Activated CD4-positive, alpha-beta T cell treated with anti-CD3 and anti-CD28 coated beads for 36 hours (primary cell): ENCODE measurements at regions not wholly inside any gene's neighbourhood (a gene's known extent, or its start where the extent isn't known, plus 50 kb on each side); places are given as distances from the start of the nearest gene placed in this dataset.

Source experiments
- ATAC-seq: fragments of 200-7000 bp; cut with Tn5 transposase; one replicate; pipeline ENCODE4 v1.10.0; 2021; ENCODE audit warnings: mild to moderate bottlenecking, moderate library complexity
- CTCF ChIA-PET: fragments of 350-600 bp; sonication (Branson Sonifier 250); formaldehyde crosslinking; loops from one replicate; lab custom pipeline; 2021; ENCODE audit warnings: antibody characterized with exemption; lab: Charles Lee
- POLR2A ChIA-PET: fragments of 350-600 bp; sonication (Branson Sonifier 250); formaldehyde crosslinking; loops from one replicate; lab custom pipeline; 2021; ENCODE audit warnings: antibody characterized with exemption, inconsistent platforms; lab: Charles Lee
- DNase-seq: peaks from one replicate; pipeline ENCODE4 v3.0.0-alpha.2; 2020
- H3K27ac Mint-ChIP-seq: one replicate; pipeline ENCODE4 v1.8.0; 2021; ENCODE audit warnings: mixed read lengths
- H3K27me3 Mint-ChIP-seq: one replicate; pipeline ENCODE4 v1.8.0; 2021; ENCODE audit warnings: mixed read lengths
- H3K36me3 Mint-ChIP-seq: one replicate; pipeline ENCODE4 v1.8.0; 2021; ENCODE audit warnings: low read depth, mixed read lengths
- H3K4me1 Mint-ChIP-seq: one replicate; pipeline ENCODE4 v1.8.0; 2021; ENCODE audit warnings: mixed read lengths
- H3K4me3 Mint-ChIP-seq: one replicate; pipeline ENCODE4 v1.8.0; 2021; ENCODE audit warnings: mild to moderate bottlenecking, moderate library complexity, mixed read lengths
- H3K9me3 Mint-ChIP-seq: one replicate; pipeline ENCODE4 v1.8.0; 2021; ENCODE audit warnings: low read depth, mixed read lengths
- intact Hi-C, 2 experiments: fragments of 100-400 bp; cut with DNase I in 1 of 2; cut with micrococcal nuclease in 1 of 2; formaldehyde crosslinking; loops; one replicate each; pipeline versions ENCODE4 v1.14.2 to v1.15.1; 2022 to 2024; cut with DNase I, micrococcal nuclease

DNA sequence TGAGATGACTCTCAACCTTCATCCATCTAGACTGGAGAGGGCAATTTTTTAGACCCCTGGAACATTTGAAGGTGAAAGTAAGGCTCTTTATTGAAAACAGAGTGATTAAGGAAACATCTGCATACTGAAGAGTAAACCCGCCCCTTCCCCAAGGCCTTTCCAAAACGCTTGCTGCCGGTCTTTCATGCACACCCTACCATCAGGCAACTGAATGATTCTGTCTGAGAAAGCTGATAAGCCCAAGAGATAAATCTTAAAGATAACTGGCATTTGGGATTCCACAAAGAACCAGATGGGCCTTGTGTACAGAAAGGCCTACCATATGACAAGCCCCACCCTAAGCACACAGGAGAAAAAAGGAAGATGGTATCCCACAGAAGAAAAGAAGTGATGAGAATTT is 54.4 kb upstream of the PIK3R1 start:
- no peaks in the 10 kb centered on the region for H3K36me3 Mint-ChIP-seq
- no peak overlapping the region for H3K4me3 Mint-ChIP-seq
- intact Hi-C loops = no loop called here
- no peaks in the 10 kb centered on the region for H3K9me3 Mint-ChIP-seq
- H3K27ac Mint-ChIP-seq = no peak overlapping the region
- ChIA-PET POLR2A (no interaction called here), CTCF (no interaction called here)
- no peaks in the 10 kb centered on the region for H3K4me1 Mint-ChIP-seq
- no peak for DNase-seq
- no peaks in the 10 kb centered on the region for H3K27me3 Mint-ChIP-seq
- no peak for ATAC-seq

- ATAC-seq (no peak), DNase-seq (no peak)
- Mint-ChIP-seq H3K4me1 (no peaks in the 10 kb centered on the region), H3K27ac (no peak overlapping the region), H3K36me3 (no peaks in the 10 kb centered on the region), H3K27me3 (no peaks in the 10 kb centered on the region), H3K9me3 (no peaks in the 10 kb centered on the region), H3K4me3 (no peak overlapping the region)
- POLR2A ChIA-PET = no interaction called here
- intact Hi-C loops = no loop called here
- CTCF ChIA-PET = no interaction called here
Observed at GRCh38 chr5:68159224-68159951, 56.2 kb upstream of the PIK3R1 start.

DNA sequence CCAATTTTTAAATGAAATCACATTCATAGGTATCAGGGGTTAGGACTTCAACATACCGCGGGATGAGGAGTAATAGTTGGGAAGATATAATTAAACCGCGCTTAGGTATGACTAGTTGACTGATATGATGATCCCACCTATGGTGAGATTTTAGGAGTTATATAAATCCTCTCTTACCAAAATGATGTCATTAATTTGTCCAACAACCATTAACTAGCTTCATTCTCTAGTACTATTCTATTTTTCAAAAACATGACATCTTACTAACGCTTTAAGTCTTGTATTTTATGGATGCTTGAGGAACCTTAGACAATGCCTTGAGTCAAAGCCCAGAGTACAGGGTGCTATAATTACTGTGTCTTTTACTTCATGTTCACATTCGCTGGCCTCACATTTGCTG is 59.6 kb upstream of the PIK3R1 start:
- no peaks in the 10 kb centered on the region for H3K27me3 Mint-ChIP-seq
- no peaks in the 10 kb centered on the region for H3K9me3 Mint-ChIP-seq
- POLR2A ChIA-PET = no interaction called here
- ATAC-seq (no peak), DNase-seq (no peak)
- CTCF ChIA-PET = no interaction called here
- intact Hi-C loops = no loop called here
- no peaks in the 10 kb centered on the region for H3K4me1 Mint-ChIP-seq
- H3K36me3 Mint-ChIP-seq = no peaks in the 10 kb centered on the region
- no peak overlapping the region for H3K27ac Mint-ChIP-seq
- no peak overlapping the region for H3K4me3 Mint-ChIP-seq

- Mint-ChIP-seq H3K27ac (no peak overlapping the region), H3K27me3 (no peaks in the 10 kb centered on the region), H3K4me1 (no peaks in the 10 kb centered on the region), H3K36me3 (no peaks in the 10 kb centered on the region), H3K4me3 (no peak overlapping the region), H3K9me3 (no peaks in the 10 kb centered on the region)
- POLR2A ChIA-PET = no interaction called here
- ATAC-seq (no peak), DNase-seq (no peak)
- intact Hi-C loops = no loop called here
- CTCF ChIA-PET = interaction anchor here (0.6 to 1.5 kb wide), 3 partner anchors 65 to 118 kb away, joined by 3 to 4 read pairs (median 3); no protein-coding TSS in a partner anchor
Observed at GRCh38 chr5:68154119-68154857, 61.3 kb upstream of the PIK3R1 start.

DNA sequence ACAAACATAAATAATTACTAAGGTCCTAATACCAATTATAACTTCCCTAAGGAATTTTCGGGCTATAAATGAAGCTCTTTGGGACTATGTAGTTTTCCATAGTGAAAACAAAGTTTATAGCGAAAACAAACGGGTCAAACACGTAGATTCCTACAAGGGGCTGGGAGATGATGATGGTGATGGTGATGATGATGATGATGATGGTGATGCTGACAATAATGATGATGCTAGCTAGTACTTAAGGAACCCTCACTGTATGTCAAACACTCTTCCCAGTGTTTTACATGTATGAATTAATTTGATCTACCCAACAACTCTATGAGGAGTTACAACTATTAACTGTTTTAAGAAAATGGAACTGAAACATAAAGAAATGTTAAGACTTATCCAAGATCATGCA is 63.7 kb upstream of the PIK3R1 start:
- H3K4me3 Mint-ChIP-seq = no peak overlapping the region
- no peaks in the 10 kb centered on the region for H3K36me3 Mint-ChIP-seq
- no peaks in the 10 kb centered on the region for H3K27me3 Mint-ChIP-seq
- no peaks in the 10 kb centered on the region for H3K9me3 Mint-ChIP-seq
- H3K4me1 Mint-ChIP-seq = peaks cover 7% of the 10 kb centered on the region
- ATAC-seq = no peak
- H3K27ac Mint-ChIP-seq = no peak overlapping the region
- ChIA-PET POLR2A (no interaction called here), CTCF (no interaction called here)
- intact Hi-C loops = no loop called here
- no peak for DNase-seq

GRCh38 chr5:68149189-68149588 is 66.4 kb upstream of the PIK3R1 start:
- intact Hi-C loops = no loop called here
- no peaks in the 10 kb centered on the region for H3K9me3 Mint-ChIP-seq
- no peaks in the 10 kb centered on the region for H3K36me3 Mint-ChIP-seq
- H3K4me1 Mint-ChIP-seq = peaks cover 7% of the 10 kb centered on the region
- no peak for DNase-seq
- no peak overlapping the region for H3K4me3 Mint-ChIP-seq
- POLR2A ChIA-PET = no interaction called here
- H3K27me3 Mint-ChIP-seq = no peaks in the 10 kb centered on the region
- no peak for ATAC-seq
- CTCF ChIA-PET = no interaction called here
- no peak overlapping the region for H3K27ac Mint-ChIP-seq

DNA sequence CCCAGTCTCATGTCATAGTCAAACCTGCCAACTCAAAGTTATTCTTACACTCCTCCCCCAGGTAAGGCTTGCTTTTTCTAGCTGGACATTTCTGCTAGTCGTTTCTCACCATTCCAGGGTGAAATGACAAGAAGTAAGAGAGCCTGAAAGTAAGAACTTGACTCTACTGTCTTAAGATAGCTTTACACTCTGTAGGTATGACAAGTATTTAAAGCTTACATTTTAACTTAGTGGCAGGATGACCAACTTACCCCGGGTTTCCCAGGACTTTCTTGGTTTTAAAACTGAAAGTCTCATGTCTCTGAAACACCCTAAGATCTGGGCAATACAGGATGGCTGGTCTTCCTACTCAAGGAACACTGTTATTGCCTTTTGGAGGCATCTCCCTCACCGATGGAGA is 67.5 kb upstream of the PIK3R1 start:
- POLR2A ChIA-PET = interaction anchor here (0.6 kb wide), 1 partner anchor 755 kb away, joined by 3 read pairs; no protein-coding TSS in a partner anchor
- CTCF ChIA-PET = no interaction called here
- intact Hi-C loops = no loop called here
- Mint-ChIP-seq H3K4me3 (no peak overlapping the region), H3K9me3 (no peaks in the 10 kb centered on the region), H3K36me3 (no peaks in the 10 kb centered on the region), H3K27me3 (no peaks in the 10 kb centered on the region), H3K4me1 (peaks cover 7% of the 10 kb centered on the region), H3K27ac (no peak overlapping the region)
- peak; percentile 39 for ATAC-seq
- no peak for DNase-seq

GRCh38 chr5:68147659-68148058 is 67.9 kb upstream of the PIK3R1 start:
- ATAC-seq (no peak), DNase-seq (no peak)
- ChIA-PET CTCF (no interaction called here), POLR2A (interaction anchor here (0.6 kb wide), 1 partner anchor 756 kb away, joined by 3 read pairs; no protein-coding TSS in a partner anchor)
- Mint-ChIP-seq H3K36me3 (no peaks in the 10 kb centered on the region), H3K4me1 (peaks cover 7% of the 10 kb centered on the region), H3K4me3 (no peak overlapping the region), H3K27ac (no peak overlapping the region), H3K9me3 (no peaks in the 10 kb centered on the region), H3K27me3 (no peaks in the 10 kb centered on the region)
- intact Hi-C loops = no loop called here

GRCh38 chr5:68141494-68141893 is 74.1 kb upstream of the PIK3R1 start:
- Mint-ChIP-seq H3K27me3 (no peaks in the 10 kb centered on the region), H3K4me1 (peaks cover 4% of the 10 kb centered on the region), H3K9me3 (no peaks in the 10 kb centered on the region), H3K36me3 (no peaks in the 10 kb centered on the region), H3K4me3 (no peak overlapping the region), H3K27ac (no peak overlapping the region)
- POLR2A ChIA-PET = no interaction called here
- ATAC-seq = peak; percentile 44
- intact Hi-C loops = no loop called here
- DNase-seq = no peak
- CTCF ChIA-PET = no interaction called here

DNA sequence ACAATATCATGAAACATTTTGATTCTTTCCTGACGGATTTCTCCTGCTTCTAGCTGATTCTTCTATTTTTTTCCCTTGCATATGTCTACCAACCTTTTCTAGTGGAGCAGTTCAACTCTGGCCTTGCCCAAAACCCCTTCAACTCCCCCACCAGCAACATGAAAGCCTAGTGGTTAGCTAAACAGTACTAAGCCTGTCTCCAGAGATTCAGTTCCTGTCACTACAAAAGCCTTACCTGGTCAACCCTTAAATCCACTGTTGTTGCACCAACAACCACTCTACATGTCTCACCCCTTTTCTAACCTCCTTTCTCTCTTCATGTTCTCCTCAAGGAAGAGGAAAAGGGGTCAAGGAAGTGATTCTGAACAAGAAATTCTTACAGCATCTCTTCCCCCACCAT is 74.8 kb upstream of the PIK3R1 start:
- Mint-ChIP-seq H3K27me3 (no peaks in the 10 kb centered on the region), H3K4me3 (no peak overlapping the region), H3K4me1 (peaks cover 4% of the 10 kb centered on the region), H3K36me3 (no peaks in the 10 kb centered on the region), H3K9me3 (no peaks in the 10 kb centered on the region), H3K27ac (no peak overlapping the region)
- ChIA-PET CTCF (interaction anchor here (0.8 kb wide), 1 partner anchor 13 kb away, joined by 3 read pairs; no protein-coding TSS in a partner anchor), POLR2A (no interaction called here)
- intact Hi-C loops = no loop called here
- no peak for ATAC-seq
- no peak for DNase-seq

DNA sequence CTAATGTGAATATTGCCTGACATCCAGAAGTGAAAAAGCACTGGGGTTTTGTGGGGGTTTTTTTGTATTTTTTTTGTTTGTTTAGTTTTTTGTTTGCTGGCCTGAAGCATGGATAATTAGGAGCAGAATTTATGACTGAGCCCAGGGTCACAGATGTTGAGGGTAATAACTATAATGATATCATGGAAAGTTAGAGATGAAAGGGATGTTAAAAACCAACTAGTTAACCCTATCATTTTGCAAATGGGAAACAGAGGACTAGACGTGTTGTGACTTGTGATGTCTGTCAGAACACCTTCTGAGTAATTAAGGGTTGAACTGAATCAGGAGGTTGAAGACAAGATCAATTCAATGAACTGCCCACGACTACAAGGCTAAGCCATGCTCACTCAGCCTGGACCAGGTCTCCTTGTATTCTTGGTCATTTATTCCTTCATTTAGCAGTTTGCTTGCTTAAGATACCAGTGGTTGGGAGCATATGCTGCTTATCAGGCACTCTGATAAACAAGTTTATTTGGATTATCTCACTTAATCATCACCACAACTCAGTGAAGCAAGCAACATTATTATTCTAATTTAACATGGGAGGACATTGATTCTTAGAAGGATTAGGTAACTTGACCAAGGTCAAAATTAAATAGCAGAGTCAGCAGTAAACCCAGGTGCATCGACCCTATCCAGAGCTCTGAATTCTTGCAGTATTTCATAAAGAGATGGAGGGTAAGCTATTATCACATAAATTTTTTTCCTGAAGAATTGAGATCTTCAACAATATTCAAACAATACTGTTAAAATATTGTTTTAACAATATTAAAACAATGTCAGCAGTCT is 75.7 kb upstream of the PIK3R1 start:
- Mint-ChIP-seq H3K4me3 (no peak overlapping the region), H3K27ac (no peak overlapping the region), H3K27me3 (peaks cover 3% of the 10 kb centered on the region), H3K4me1 (peaks cover 4% of the 10 kb centered on the region), H3K36me3 (no peaks in the 10 kb centered on the region), H3K9me3 (no peaks in the 10 kb centered on the region)
- DNase-seq = no peak
- intact Hi-C loops = no loop called here
- ChIA-PET CTCF (interaction anchor here (0.8 kb wide), 1 partner anchor 12 kb away, joined by 3 read pairs; no protein-coding TSS in a partner anchor), POLR2A (no interaction called here)
- no peak for ATAC-seq
